Neuronal stem cell (in vitro differentiated cells): ENCODE measurements at regions not wholly inside any gene's neighbourhood (a gene's known extent, or its start where the extent isn't known, plus 50 kb on each side); places are given as distances from the start of the nearest gene placed in this dataset.

ENCODE experiments used
- DNase-seq: peaks from one replicate; pipeline ENCODE4 v3.0.0-alpha.2; 2013; ENCODE audit warnings: low spot score
- H2AFZ ChIP-seq: one replicate; pipeline ENCODE4 v1.6.1; 2013; ENCODE audit warnings: mild to moderate bottlenecking, low read length, inconsistent platforms
- H2AK5ac ChIP-seq: 2 replicates; pipeline ENCODE4 v1.6.1; 2013; ENCODE audit warnings: low read depth, mild to moderate bottlenecking, inconsistent platforms, low read length, moderate library complexity, mixed read lengths
- H2BK120ac ChIP-seq: 2 replicates; pipeline ENCODE4 v1.6.1; 2013; ENCODE audit warnings: low read depth, mild to moderate bottlenecking, inconsistent platforms, low read length, moderate library complexity, mixed read lengths
- H2BK12ac ChIP-seq: one replicate; pipeline ENCODE4 v1.6.1; 2013; ENCODE audit warnings: low read length, inconsistent platforms
- H2BK15ac ChIP-seq: 2 replicates; pipeline ENCODE4 v1.6.1; 2013; ENCODE audit warnings: mild to moderate bottlenecking, low read length, inconsistent platforms, mixed read lengths
- H2BK5ac ChIP-seq: one replicate; pipeline ENCODE4 v1.6.1; 2013; ENCODE audit warnings: inconsistent platforms, mild to moderate bottlenecking, low read length, moderate library complexity
- H3K14ac ChIP-seq: one replicate; pipeline ENCODE4 v1.6.1; 2013; ENCODE audit warnings: low read length, inconsistent platforms
- H3K18ac ChIP-seq: 2 replicates; pipeline ENCODE4 v1.6.1; 2013; ENCODE audit warnings: low read length, inconsistent platforms
- H3K23ac ChIP-seq: 2 replicates; pipeline ENCODE4 v1.6.1; 2013; ENCODE audit warnings: low read depth, mild to moderate bottlenecking, mixed read lengths, low read length, inconsistent platforms; ENCODE audit not compliant: poor library complexity
- H3K27ac ChIP-seq: replicated peaks from 3 replicates; pipeline ENCODE4 v1.5.1; 2013; ENCODE audit warnings: low read length, inconsistent platforms
- H3K27me3 ChIP-seq, 3 experiments: 2 replicates each; pipeline ENCODE4 v1.6.1; 2013; ENCODE audit warnings: low read length in 3 of 3, mild to moderate bottlenecking in 2 of 3, inconsistent platforms in 1 of 3, low read depth in 1 of 3, mixed read lengths in 1 of 3, moderate library complexity in 1 of 3; ENCODE audit not compliant: control insufficient read depth in 3 of 3, insufficient read depth in 3 of 3
- H3K36me3 ChIP-seq, 2 donors: replicated peaks in 1 of 2; 2 replicates each; pipeline ENCODE4 v1.6.1; 2013; ENCODE audit warnings: low read length in 2 of 2; ENCODE audit not compliant: control insufficient read depth in 2 of 2, insufficient read depth in 2 of 2
- H3K4ac ChIP-seq: 2 replicates; pipeline ENCODE4 v1.6.1; 2013; ENCODE audit warnings: inconsistent platforms, mild to moderate bottlenecking, low read length, moderate library complexity
- H3K4me1 ChIP-seq, 2 donors: 1 replicate in 1 of 2; 2 replicates in 1 of 2; pipeline ENCODE4 v1.6.1; 2013; ENCODE audit warnings: low read length in 2 of 2, low read depth in 1 of 2; ENCODE audit not compliant: control insufficient read depth in 2 of 2, insufficient read depth in 1 of 2
- H3K4me2 ChIP-seq: one replicate; pipeline ENCODE4 v1.6.1; 2013; ENCODE audit warnings: mild to moderate bottlenecking, low read length, inconsistent platforms; ENCODE audit not compliant: insufficient read depth, poor library complexity, severe bottlenecking
- H3K4me3 ChIP-seq, 2 donors: 2 replicates each; pipeline ENCODE4 v1.5.1; 2013; ENCODE audit warnings: low read length in 2 of 2, mild to moderate bottlenecking in 2 of 2, inconsistent platforms in 1 of 2, moderate library complexity in 1 of 2
- H3K79me1 ChIP-seq: one replicate; pipeline ENCODE4 v1.6.1; 2013; ENCODE audit warnings: low read depth, mild to moderate bottlenecking, inconsistent platforms, low read length, moderate library complexity
- H3K9ac ChIP-seq: one replicate; pipeline ENCODE4 v1.6.1; 2013; ENCODE audit warnings: mild to moderate bottlenecking, low read depth, low read length, inconsistent platforms; ENCODE audit not compliant: poor library complexity
- H3K9me3 ChIP-seq, 2 donors: replicated peaks in 1 of 2; 2 replicates each; pipeline versions ENCODE3 to v1.6.1; 2013; ENCODE audit warnings: low read length in 2 of 2, mild to moderate bottlenecking in 2 of 2, inconsistent platforms in 1 of 2, low read depth in 1 of 2, mixed read lengths in 1 of 2, moderate library complexity in 1 of 2; ENCODE audit not compliant: control insufficient read depth in 2 of 2, insufficient read depth in 1 of 2
- H4K8ac ChIP-seq: one replicate; pipeline ENCODE4 v1.6.1; 2013; ENCODE audit warnings: low read depth, mild to moderate bottlenecking, inconsistent platforms, low read length, moderate library complexity
- H4K91ac ChIP-seq: one replicate; pipeline ENCODE4 v1.6.1; 2013; ENCODE audit warnings: low read length, low read depth, mild to moderate bottlenecking, inconsistent platforms; ENCODE audit not compliant: poor library complexity
- WGBS, 2 donors: extraction: QIAGEN DNeasy Blood & Tissue Kit; methylation state at CpG; one replicate each; pipeline ENCODE4 v1.1.7; 2013; ENCODE audit warnings: missing lambda C conversion rate in 2 of 2, mixed read lengths in 1 of 2; ENCODE audit not compliant: insufficient read length in 2 of 2, insufficient replicate concordance in 1 of 2; ENCODE audit errors: extremely low coverage in 2 of 2; 5-methylcytosine and 5-hydroxymethylcytosine counted together

- H3K4me1 ChIP-seq = peaks cover 0 to 30% of the 10 kb centered on the region in 2 donors
Measured at GRCh38 chr11:45092404-45092785, 54.0 kb upstream of the PRDM11 start.

GRCh38 chr11:45092901-45093760 lies 53.3 kb upstream of the PRDM11 start:
- peak overlapping the region; percentile 83 for H3K18ac ChIP-seq
- H3K14ac ChIP-seq = no peak overlapping the region
- H3K4me3 ChIP-seq = no peak overlapping the region
- no peak overlapping the region for H4K8ac ChIP-seq
- H2BK5ac ChIP-seq = no peak overlapping the region
- H2BK120ac ChIP-seq = no peak overlapping the region
- no peaks in the 10 kb centered on the region for H3K9me3 ChIP-seq
- WGBS, 2 donors = no CpG with 5 or more reads among the region's 15 CpGs
- peak overlapping the region; percentile 3 for H3K27ac ChIP-seq
- no peak overlapping the region for H3K4ac ChIP-seq
- no peaks in the 10 kb centered on the region for H3K36me3 ChIP-seq
- no peak overlapping the region for H2BK15ac ChIP-seq
- no peak overlapping the region for H3K9ac ChIP-seq
- no peak overlapping the region for H2AFZ ChIP-seq
- H2BK12ac ChIP-seq = peak overlapping the region; percentile 86
- no peak for DNase-seq
- peaks cover 0 to 26% of the 10 kb centered on the region in 2 donors for H3K4me1 ChIP-seq
- peak overlapping the region; percentile 26 for H4K91ac ChIP-seq
- H2AK5ac ChIP-seq = peak overlapping the region; percentile 31
- no peak overlapping the region for H3K4me2 ChIP-seq
- no peak overlapping the region for H3K23ac ChIP-seq
- H3K27me3 ChIP-seq = peaks cover 0 to 33% (median 0%) of the 10 kb centered on the region in 3 experiments
- H3K79me1 ChIP-seq = no peaks in the 10 kb centered on the region

More at GRCh38 chr11:45092404-45092785, 54.0 kb upstream of the PRDM11 start:
- Histone ChIP-seq H3K4me2 (no peak overlapping the region), H3K14ac (no peak overlapping the region), H3K79me1 (no peaks in the 10 kb centered on the region), H2BK12ac (no peak overlapping the region), H2BK5ac (no peak overlapping the region), H3K18ac (peak overlapping the region; percentile 72), H2AFZ (no peak overlapping the region), H3K27ac (peak overlapping the region; percentile 30), H3K4ac (no peak overlapping the region), H3K4me3 (no peak overlapping the region), H4K91ac (no peak overlapping the region), H3K27me3 (peaks cover 0 to 33% (median 0%) of the 10 kb centered on the region in 3 experiments), H3K9ac (no peak overlapping the region), H2AK5ac (no peak overlapping the region), H3K9me3 (no peaks in the 10 kb centered on the region), H3K36me3 (no peaks in the 10 kb centered on the region), H3K23ac (no peak overlapping the region), H2BK15ac (no peak overlapping the region), H4K8ac (no peak overlapping the region), H2BK120ac (no peak overlapping the region)
- no CpG with 5 or more reads among the region's 5 CpGs for WGBS, 2 donors
- DNase-seq = no peak

- WGBS, 2 donors = no CpG with 5 or more reads among the region's 8 CpGs
- no peak overlapping the region for H3K9ac ChIP-seq
- H3K14ac ChIP-seq = no peak overlapping the region
- H2AK5ac ChIP-seq = peak overlapping the region; percentile 31
- no peak overlapping the region for H3K4ac ChIP-seq
- no peak overlapping the region for H2BK120ac ChIP-seq
- no peak overlapping the region for H3K4me2 ChIP-seq
- no peak overlapping the region for H2BK5ac ChIP-seq
- H3K4me1 ChIP-seq = peaks cover 0 to 22% of the 10 kb centered on the region in 2 donors
- H3K4me3 ChIP-seq = no peak overlapping the region
- no peak overlapping the region for H4K8ac ChIP-seq
- no peaks in the 10 kb centered on the region for H3K9me3 ChIP-seq
- no peaks in the 10 kb centered on the region for H3K79me1 ChIP-seq
- H3K27me3 ChIP-seq = peaks cover 0 to 30% (median 0%) of the 10 kb centered on the region in 3 experiments
- no peak overlapping the region for H2AFZ ChIP-seq
- no peak for DNase-seq
- H3K18ac ChIP-seq = peak overlapping the region; percentile 41
- H4K91ac ChIP-seq = no peak overlapping the region
- no peak overlapping the region for H3K23ac ChIP-seq
- no peak overlapping the region for H3K27ac ChIP-seq
- H3K36me3 ChIP-seq = no peaks in the 10 kb centered on the region
- H2BK12ac ChIP-seq = peak overlapping the region; percentile 86
- H2BK15ac ChIP-seq = no peak overlapping the region
Measured at GRCh38 chr11:45093761-45094455, 52.5 kb upstream of the PRDM11 start.
